ENCODE measurements at regions not wholly inside any gene's neighbourhood (a gene's known extent, or its start where the extent isn't known, plus 50 kb on each side); places are given as distances from the start of the nearest gene placed in this dataset.

- TF ChIP-seq TAF1 (IDR thresholded peaks at IDR 0.05; ENCODE audit: borderline replicate concordance, insufficient read depth, low read length) (no peak), POLR2AphosphoS5 (IDR thresholded peaks at IDR 0.05; ENCODE audit: low read depth, low read length) (no peak), SIN3A (IDR thresholded peaks at IDR 0.05; ENCODE audit: borderline replicate concordance, insufficient read depth, low read length) (no peak), FOXP2 (optimal IDR thresholded peaks at IDR 0.05; ENCODE audit: borderline replicate concordance, extremely low read depth, extremely low read length, insufficient read depth) (no peak), REST (IDR thresholded peaks at IDR 0.05; ENCODE audit: insufficient read depth in 1 of 2, low read depth in 2 of 2, low read length in 2 of 2) (no peak)
Measured at GRCh38 chr1:9456833-9457232, 82.4 kb upstream of the SLC25A33 start.

GRCh38 chr1:9459816-9460407 is 79.4 kb upstream of the SLC25A33 start:
- TF ChIP-seq TAF1 (IDR thresholded peaks at IDR 0.05; ENCODE audit: borderline replicate concordance, insufficient read depth, low read length), result no peak

- TF ChIP-seq FOXP2 (optimal IDR thresholded peaks at IDR 0.05; ENCODE audit: borderline replicate concordance, extremely low read depth, extremely low read length, insufficient read depth) (no peak), REST (IDR thresholded peaks at IDR 0.05; ENCODE audit: insufficient read depth in 1 of 2, low read depth in 2 of 2, low read length in 2 of 2) (no peak), TAF1 (IDR thresholded peaks at IDR 0.05; ENCODE audit: borderline replicate concordance, insufficient read depth, low read length) (no peak), SIN3A (IDR thresholded peaks at IDR 0.05; ENCODE audit: borderline replicate concordance, insufficient read depth, low read length) (no peak), POLR2AphosphoS5 (IDR thresholded peaks at IDR 0.05; ENCODE audit: low read depth, low read length) (no peak)
Measured at GRCh38 chr1:9465640-9466039, 73.6 kb upstream of the SLC25A33 start.

GRCh38 chr1:9466780-9467758 is 72.2 kb upstream of the SLC25A33 start:
- TF ChIP-seq SIN3A (IDR thresholded peaks at IDR 0.05; ENCODE audit: borderline replicate concordance, insufficient read depth, low read length) (no peak), TAF1 (IDR thresholded peaks at IDR 0.05; ENCODE audit: borderline replicate concordance, insufficient read depth, low read length) (no peak), POLR2AphosphoS5 (IDR thresholded peaks at IDR 0.05; ENCODE audit: low read depth, low read length) (no peak), REST (IDR thresholded peaks at IDR 0.05; ENCODE audit: insufficient read depth in 1 of 2, low read depth in 2 of 2, low read length in 2 of 2) (no peak), FOXP2 (optimal IDR thresholded peaks at IDR 0.05; ENCODE audit: borderline replicate concordance, extremely low read depth, extremely low read length, insufficient read depth) (no peak)

- no peak for TF ChIP-seq SIN3A (IDR thresholded peaks at IDR 0.05; ENCODE audit: borderline replicate concordance, insufficient read depth, low read length)
- no peak for TF ChIP-seq POLR2AphosphoS5 (IDR thresholded peaks at IDR 0.05; ENCODE audit: low read depth, low read length)
- no peak for TF ChIP-seq REST (IDR thresholded peaks at IDR 0.05; ENCODE audit: insufficient read depth in 1 of 2, low read depth in 2 of 2, low read length in 2 of 2)
- no peak for TF ChIP-seq TAF1 (IDR thresholded peaks at IDR 0.05; ENCODE audit: borderline replicate concordance, insufficient read depth, low read length)
- TF ChIP-seq FOXP2 (optimal IDR thresholded peaks at IDR 0.05; ENCODE audit: borderline replicate concordance, extremely low read depth, extremely low read length, insufficient read depth), result no peak
Measured at GRCh38 chr1:9471679-9472078, 67.6 kb upstream of the SLC25A33 start.
